ENCODE measurements at regions not wholly inside any gene's neighbourhood (a gene's known extent, or its start where the extent isn't known, plus 50 kb on each side); places are given as distances from the start of the nearest gene placed in this dataset.

DNA sequence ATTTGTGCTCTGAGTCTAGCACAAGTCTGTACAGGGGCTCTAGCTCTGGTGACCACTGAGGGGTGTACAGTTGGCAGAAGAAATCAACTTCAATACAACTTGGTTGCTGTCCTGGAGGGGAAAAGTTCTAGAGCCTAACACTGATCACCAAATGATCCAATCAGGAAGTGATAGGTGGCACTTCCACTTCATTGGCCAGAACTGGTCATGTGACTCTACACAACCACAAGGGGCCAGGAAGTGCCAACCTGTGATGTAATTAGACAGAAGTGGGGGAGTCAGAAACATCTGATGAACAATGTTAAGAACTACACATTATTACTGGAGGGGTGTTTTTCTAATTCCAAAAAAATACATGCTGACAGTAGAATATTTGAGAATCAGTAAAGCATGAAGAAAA is 401.6 kb downstream of the VRK1 start:
- H3K4me3 ChIP-seq (ENCODE audit: low read depth, low read length): no peak overlapping the region
- no peak for DNase-seq (ENCODE audit: low read depth)
- in situ Hi-C loops (cut with HindIII; ENCODE audit: low sequenced_read_pairs): no loop called here
- TF ChIP-seq, protein P1, sequence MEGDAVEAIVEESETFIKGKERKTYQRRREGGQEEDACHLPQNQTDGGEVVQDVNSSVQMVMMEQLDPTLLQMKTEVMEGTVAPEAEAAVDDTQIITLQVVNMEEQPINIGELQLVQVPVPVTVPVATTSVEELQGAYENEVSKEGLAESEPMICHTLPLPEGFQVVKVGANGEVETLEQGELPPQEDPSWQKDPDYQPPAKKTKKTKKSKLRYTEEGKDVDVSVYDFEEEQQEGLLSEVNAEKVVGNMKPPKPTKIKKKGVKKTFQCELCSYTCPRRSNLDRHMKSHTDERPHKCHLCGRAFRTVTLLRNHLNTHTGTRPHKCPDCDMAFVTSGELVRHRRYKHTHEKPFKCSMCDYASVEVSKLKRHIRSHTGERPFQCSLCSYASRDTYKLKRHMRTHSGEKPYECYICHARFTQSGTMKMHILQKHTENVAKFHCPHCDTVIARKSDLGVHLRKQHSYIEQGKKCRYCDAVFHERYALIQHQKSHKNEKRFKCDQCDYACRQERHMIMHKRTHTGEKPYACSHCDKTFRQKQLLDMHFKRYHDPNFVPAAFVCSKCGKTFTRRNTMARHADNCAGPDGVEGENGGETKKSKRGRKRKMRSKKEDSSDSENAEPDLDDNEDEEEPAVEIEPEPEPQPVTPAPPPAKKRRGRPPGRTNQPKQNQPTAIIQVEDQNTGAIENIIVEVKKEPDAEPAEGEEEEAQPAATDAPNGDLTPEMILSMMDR (IDR thresholded peaks at IDR 0.05; ENCODE audit: low read depth, low read length, missing control alignments): no peak

DNA sequence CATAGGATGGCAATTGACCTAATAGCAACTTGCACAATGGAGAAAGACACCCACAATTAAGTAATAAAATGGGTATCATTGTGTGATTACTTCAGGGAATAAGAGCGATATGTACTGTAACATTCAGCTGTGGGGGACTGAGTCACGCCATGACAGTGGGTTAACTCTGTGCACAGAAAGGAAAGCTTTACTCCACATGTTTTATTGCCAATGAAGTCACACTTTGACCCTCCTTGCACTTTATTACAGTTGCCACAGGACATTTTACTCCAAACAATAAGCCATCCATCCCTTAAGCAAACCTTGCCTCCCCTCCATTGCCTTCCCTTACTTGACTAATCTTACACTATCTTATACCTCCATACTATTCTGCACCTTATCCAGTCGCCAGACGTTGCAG is 403.1 kb downstream of the VRK1 start:
- in situ Hi-C loops (cut with HindIII; ENCODE audit: low sequenced_read_pairs): no loop called here
- no peak for DNase-seq (ENCODE audit: low read depth)
- TF ChIP-seq, protein P1 (IDR thresholded peaks at IDR 0.05; ENCODE audit: low read depth, low read length, missing control alignments): no peak
- H3K4me3 ChIP-seq (ENCODE audit: low read depth, low read length): no peak overlapping the region

DNA sequence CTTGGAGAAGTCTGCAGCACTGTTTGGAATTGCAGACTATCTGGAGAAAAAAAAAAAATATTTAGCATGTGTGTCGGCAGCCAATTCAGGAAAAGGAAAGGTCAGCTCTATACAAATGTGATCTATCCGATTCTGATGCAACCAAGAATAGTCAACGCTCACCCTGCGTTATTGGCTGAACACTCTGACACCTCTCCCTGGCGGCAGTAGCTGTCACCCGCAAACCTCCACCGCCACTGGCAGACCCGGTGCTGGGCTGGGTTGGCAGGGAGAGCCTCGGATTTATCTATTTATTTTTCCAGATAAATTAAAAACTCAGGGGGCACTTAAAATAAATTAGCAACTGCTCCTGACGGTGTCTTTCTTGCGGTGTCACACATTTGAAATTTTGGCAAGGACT is 409.7 kb downstream of the VRK1 start:
- in situ Hi-C loops (cut with HindIII; ENCODE audit: low sequenced_read_pairs): no loop called here
- DNase-seq (ENCODE audit: low read depth): no peak
- TF ChIP-seq, protein P1 (IDR thresholded peaks at IDR 0.05; ENCODE audit: low read depth, low read length, missing control alignments): no peak

DNA sequence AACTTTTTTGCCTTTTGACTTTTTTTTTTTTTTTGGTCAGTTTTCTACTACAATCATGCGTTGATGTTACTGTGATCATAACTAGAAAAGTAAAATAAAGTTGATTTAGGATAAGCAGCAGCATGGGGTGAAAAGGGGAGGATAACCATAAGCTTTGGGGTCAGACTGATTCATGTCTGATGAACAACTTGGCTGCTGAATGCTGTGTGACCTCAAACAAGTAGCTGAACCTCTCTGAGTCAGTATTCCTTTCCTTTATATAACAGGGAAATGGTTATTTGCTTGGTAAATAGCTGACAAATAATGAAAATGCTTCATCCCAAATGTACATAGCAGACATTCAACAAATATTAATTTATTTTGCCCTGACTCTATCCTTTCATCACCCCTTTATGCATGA is 413.0 kb downstream of the VRK1 start:
- TF ChIP-seq, protein P1 (IDR thresholded peaks at IDR 0.05; ENCODE audit: low read depth, low read length, missing control alignments): no peak
- in situ Hi-C loops (cut with HindIII; ENCODE audit: low sequenced_read_pairs): no loop called here

More for the DNA sequence above, 409.7 kb downstream of the VRK1 start:
- H3K4me3 ChIP-seq (ENCODE audit: low read depth, low read length): no peak overlapping the region

DNA sequence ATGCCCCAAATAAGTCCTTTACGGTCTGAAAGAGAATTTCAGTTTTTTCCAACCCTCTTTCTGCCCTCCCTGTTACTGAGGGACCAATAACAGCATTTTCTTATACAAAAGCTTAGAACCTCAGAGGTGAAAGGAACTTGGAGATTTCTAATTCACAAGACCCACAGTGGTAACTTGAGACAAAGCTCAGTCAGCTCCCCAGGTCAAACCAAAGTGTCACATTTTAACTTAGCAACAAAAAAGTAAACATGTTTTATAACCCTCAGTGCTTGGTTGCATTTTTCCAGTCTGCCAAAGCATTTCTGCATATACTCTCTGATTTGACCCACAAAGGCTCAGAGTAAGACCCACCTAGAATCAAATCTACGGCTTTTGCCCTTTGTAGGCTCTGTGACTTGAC is 415.2 kb downstream of the VRK1 start:
- DNase-seq (ENCODE audit: low read depth): no peak
- in situ Hi-C loops (cut with HindIII; ENCODE audit: low sequenced_read_pairs): no loop called here
- H3K4me3 ChIP-seq (ENCODE audit: low read depth, low read length): no peak overlapping the region
- TF ChIP-seq, protein P1 (IDR thresholded peaks at IDR 0.05; ENCODE audit: low read depth, low read length, missing control alignments): no peak

More for the DNA sequence above, 413.0 kb downstream of the VRK1 start:
- no peak overlapping the region for H3K4me3 ChIP-seq (ENCODE audit: low read depth, low read length)
- no peak for DNase-seq (ENCODE audit: low read depth)

DNA sequence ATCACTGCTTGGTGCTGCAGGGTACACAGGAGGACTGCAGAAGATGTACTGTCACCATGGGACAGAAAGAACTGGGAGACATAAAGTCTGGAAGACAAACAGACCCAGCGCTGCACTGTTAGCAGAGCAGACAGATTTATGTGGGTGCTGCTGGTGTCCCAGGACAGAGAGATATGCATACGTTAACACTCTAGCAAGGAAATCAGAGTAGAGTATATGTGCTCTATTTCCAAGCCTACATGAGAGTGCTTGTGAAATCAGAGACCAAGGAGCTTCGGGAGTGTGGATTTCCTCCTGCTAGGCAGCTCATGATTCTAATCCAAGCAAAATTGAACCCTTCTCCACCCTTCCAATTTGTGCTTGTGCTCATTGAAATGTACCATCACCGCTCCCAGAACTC is 416.5 kb downstream of the VRK1 start:
- no peak for DNase-seq (ENCODE audit: low read depth)
- TF ChIP-seq, protein P1 (IDR thresholded peaks at IDR 0.05; ENCODE audit: low read depth, low read length, missing control alignments): no peak
- in situ Hi-C loops (cut with HindIII; ENCODE audit: low sequenced_read_pairs): no loop called here
- no peak overlapping the region for H3K4me3 ChIP-seq (ENCODE audit: low read depth, low read length)
